ENCODE measurements at regions not wholly inside any gene's neighbourhood (a gene's known extent, or its start where the extent isn't known, plus 50 kb on each side); places are given as distances from the start of the nearest gene placed in this dataset.

- no peak for DNase-seq (ENCODE audit: low read depth in 1 of 2, low spot score in 1 of 2)
Measured at GRCh38 chr1:59108481-59109317, 188.2 kb upstream of the FGGY start.

- no peak for DNase-seq (ENCODE audit: low read depth in 1 of 2, low spot score in 1 of 2)
Measured at GRCh38 chr1:59110271-59110670, 186.6 kb upstream of the FGGY start.

DNA sequence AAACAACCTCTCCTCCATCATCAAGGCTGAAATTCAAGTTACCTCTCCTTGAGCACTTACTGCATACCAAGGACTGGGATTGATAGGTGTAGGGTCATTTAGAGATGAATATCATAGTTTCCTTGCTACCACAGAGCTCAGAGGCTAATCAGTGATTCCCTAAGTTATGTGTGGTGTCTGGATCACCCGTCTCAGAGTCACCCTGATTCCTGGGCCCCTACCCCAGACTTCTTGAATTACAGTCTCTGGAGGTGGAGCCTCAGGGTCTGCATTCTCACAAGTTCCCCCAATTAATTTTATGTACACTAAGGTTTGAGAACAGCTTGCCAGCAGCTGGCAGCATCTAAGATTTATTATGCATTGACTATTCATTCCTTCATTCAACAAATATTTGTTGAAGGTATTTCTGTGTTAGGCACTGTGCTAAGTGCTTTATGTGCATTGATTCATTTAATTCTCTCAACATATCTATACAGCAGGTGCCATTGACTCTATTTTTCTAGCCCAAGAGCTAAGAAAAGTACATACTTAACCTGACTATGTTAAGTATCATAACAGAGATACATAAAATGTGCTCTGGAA is 182.9 kb upstream of the FGGY start:
- no peak for DNase-seq (ENCODE audit: low read depth in 1 of 2, low spot score in 1 of 2)

GRCh38 chr1:59115865-59116264 is 181.0 kb upstream of the FGGY start:
- no peak for DNase-seq (ENCODE audit: low read depth in 1 of 2, low spot score in 1 of 2)

GRCh38 chr1:59116920-59117542 is 179.9 kb upstream of the FGGY start:
- no peak for DNase-seq (ENCODE audit: low read depth in 1 of 2, low spot score in 1 of 2)

DNA sequence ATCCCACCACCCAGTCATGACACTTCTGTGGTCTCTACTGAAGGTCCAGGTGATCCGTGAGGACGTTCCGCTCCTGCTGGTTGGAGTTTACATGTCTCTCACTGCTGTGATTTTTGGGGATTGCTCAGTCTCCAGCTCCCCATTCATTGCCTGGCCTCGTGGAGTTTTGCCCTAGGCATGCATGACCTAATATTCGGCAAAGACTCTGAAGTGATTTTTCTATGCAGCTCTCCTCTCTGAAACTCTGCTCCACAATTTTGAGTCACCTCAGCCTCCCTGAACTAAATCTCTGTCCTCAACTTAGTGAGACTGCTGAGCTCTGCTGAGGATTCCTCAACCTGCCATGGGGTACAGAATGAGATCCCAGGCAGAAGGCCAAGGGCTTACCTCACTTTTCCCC is 174.4 kb upstream of the FGGY start:
- DNase-seq (ENCODE audit: low read depth in 1 of 2, low spot score in 1 of 2) = no peak

GRCh38 chr1:59123081-59123681 is 173.7 kb upstream of the FGGY start:
- no peak for DNase-seq (ENCODE audit: low read depth in 1 of 2, low spot score in 1 of 2)

DNA sequence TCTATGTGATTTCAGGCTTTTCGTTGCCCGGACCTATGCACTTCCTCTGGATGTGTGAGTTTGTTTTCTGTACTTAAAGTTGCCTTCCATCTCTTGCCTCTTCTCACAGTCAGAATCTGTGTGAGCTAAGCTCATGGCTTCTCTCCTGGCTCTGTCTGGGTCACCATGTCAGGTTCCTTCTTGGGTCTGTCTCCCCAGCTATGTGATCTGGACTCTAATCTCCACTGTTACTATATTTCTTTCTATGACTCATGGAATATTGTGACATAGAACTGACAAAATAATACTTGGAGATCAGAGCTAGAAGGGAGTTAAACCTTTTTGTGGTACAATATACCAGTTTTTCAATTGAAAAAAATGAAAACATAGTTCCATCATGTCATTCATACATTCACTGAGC is 172.7 kb upstream of the FGGY start:
- DNase-seq (ENCODE audit: low read depth in 1 of 2, low spot score in 1 of 2) = no peak

GRCh38 chr1:59125154-59125553 is 171.7 kb upstream of the FGGY start:
- no peak for DNase-seq (ENCODE audit: low read depth in 1 of 2, low spot score in 1 of 2)

GRCh38 chr1:59125676-59126320 is 171.1 kb upstream of the FGGY start:
- DNase-seq (ENCODE audit: low read depth in 1 of 2, low spot score in 1 of 2) = no peak

DNA sequence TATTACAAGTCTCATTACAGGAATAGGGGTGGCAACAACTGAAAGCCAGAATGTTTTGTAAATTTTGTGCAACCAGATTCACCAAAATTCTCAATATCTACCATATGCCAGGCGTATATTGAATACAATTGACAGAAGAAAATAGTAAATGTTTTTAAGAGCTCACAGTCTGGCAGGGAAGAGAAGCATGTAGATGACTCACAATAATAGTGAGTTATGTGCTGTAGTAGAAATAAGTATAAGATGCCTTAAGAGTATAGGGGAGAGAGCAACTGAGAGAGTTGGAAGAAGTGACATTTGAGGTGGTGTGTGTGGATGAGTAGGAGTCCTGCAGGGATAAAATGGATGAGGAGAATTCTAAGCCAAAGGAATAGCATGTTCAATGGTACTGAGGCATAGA is 170.5 kb upstream of the FGGY start:
- no peak for DNase-seq (ENCODE audit: low read depth in 1 of 2, low spot score in 1 of 2)

DNA sequence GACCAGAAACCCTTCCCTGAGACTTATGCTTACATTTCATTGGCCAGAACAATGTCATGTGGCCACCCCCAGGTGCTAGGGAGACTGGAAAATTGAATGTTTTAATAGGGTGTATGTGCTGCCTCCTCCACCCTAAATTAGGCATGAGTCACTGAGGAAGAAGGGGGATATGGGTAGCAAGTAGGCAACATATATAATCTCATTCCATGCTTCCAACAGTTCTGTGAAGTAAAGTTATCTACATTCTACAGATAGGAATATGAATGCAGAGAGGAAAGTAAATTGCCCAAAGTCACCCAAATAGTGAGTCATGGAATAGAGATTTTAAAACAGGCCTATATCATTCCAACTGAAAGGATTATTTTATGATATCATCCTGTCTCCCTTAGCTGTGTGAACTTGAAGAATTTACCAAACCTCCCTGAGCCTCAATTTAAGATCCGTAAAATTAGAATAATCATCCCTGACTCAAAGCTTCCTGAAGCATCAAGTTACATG is 168.6 kb upstream of the FGGY start:
- no peak for DNase-seq (ENCODE audit: low read depth in 1 of 2, low spot score in 1 of 2)

- DNase-seq (ENCODE audit: low read depth in 1 of 2, low spot score in 1 of 2) = no peak
Measured at GRCh38 chr1:59128784-59129227, 168.1 kb upstream of the FGGY start.

GRCh38 chr1:59132295-59132694 is 164.6 kb upstream of the FGGY start:
- DNase-seq (ENCODE audit: low read depth in 1 of 2, low spot score in 1 of 2) = no peak

DNA sequence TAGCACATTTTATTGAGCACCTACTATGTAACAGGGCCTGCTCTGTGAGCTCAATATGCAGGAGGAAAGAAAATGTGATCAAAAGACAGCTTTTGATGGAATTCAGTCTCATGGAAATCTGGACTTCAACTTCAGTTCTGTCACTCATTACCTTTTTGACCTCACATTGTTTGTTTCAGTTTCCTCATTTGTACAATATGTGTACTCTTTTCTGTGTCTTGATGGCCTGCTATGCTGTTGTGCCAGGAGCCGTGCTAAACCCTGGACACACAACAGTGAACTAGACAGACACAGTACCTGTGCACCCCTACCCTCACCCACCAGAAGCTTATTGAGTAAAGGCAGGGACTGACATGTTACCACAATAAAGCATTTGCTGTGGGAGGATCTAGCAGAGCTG is 162.9 kb upstream of the FGGY start:
- no peak for DNase-seq (ENCODE audit: low read depth in 1 of 2, low spot score in 1 of 2)

DNA sequence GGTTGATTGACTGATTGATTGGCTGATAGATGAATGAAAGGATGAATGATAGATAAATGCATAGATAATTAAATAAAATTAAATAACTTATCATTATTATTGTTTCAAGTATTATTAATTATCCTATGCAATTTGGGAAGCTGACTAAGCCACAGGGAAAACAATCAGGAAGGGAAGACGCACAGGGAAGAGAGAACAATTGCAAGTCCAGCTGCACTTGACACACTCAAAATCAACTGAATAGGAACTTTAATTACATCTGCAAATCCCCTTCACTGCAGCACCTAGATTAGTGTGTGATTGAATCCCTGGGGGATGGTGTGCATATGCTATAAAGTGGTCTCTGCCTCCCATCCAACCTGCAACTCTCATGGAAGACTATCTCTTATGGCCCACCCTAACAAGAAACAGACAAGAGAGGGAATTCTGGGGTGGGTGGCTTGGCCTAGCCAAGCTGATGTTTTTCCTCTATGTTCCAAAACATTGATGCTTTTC is 161.1 kb upstream of the FGGY start:
- DNase-seq (ENCODE audit: low read depth in 1 of 2, low spot score in 1 of 2) = no peak

- DNase-seq (ENCODE audit: low read depth in 1 of 2, low spot score in 1 of 2) = no peak
Measured at GRCh38 chr1:59136541-59137275, 160.2 kb upstream of the FGGY start.

DNA sequence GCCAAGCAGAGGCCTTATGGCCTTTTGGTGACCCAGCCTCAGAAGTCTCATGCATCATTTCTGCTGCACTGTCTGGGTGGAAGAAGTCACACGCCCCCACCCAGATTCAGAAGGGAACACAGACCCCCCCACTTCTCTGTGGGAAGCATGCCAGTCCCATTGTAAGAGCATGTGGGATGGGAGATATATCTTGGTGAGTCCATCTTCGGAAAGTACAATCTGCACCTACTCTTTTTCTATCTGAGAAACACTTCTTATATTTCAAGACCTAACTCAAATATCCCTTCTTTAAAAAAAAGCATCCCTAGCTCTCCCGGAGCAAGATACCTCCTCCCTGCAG is 159.6 kb upstream of the FGGY start:
- DNase-seq (ENCODE audit: low read depth in 1 of 2, low spot score in 1 of 2) = no peak

GRCh38 chr1:59137968-59138367 is 158.9 kb upstream of the FGGY start:
- DNase-seq (ENCODE audit: low read depth in 1 of 2, low spot score in 1 of 2) = no peak

GRCh38 chr1:59138402-59138801 is 158.5 kb upstream of the FGGY start:
- no peak for DNase-seq (ENCODE audit: low read depth in 1 of 2, low spot score in 1 of 2)

- DNase-seq (ENCODE audit: low read depth in 1 of 2, low spot score in 1 of 2) = no peak
Measured at GRCh38 chr1:59139396-59139795, 157.5 kb upstream of the FGGY start.

All from activated T-helper 1 cell treated with anti-CD3 and anti-CD28 coated beads, Interleukin-2, amount 50 U/mL, for 16 hours (primary cell).